HEK293T (cell line): ENCODE measurements at regions not wholly inside any gene's neighbourhood (a gene's known extent, or its start where the extent isn't known, plus 50 kb on each side); places are given as distances from the start of the nearest gene placed in this dataset.

Experiments
- ARNT ChIP-seq: fragments of 450-650 bp; IDR thresholded peaks from 2 replicates; pipeline ENCODE4 v1.6.1; 2017; ENCODE audit warnings: mild to moderate bottlenecking
- BHLHE40 ChIP-seq: fragments of 450-650 bp; IDR thresholded peaks from 2 replicates; pipeline ENCODE4 v1.6.1; 2016; ENCODE audit warnings: mild to moderate bottlenecking, moderate library complexity, borderline replicate concordance
- ELF4 ChIP-seq: fragments of 450-650 bp; IDR thresholded peaks from 2 replicates; pipeline ENCODE4 v1.6.1; 2017; ENCODE audit warnings: antibody characterized with exemption
- FOXA1 ChIP-seq: fragments of 450-650 bp; IDR thresholded peaks from 2 replicates; pipeline ENCODE4 v1.6.1; 2016; ENCODE audit warnings: mild to moderate bottlenecking
- FOXK2 ChIP-seq: fragments of 450-650 bp; IDR thresholded peaks from 2 replicates; pipeline ENCODE4 v1.6.1; 2016; ENCODE audit warnings: mild to moderate bottlenecking
- FOXM1 ChIP-seq: fragments of 450-650 bp; IDR thresholded peaks from 2 replicates; pipeline ENCODE4 v1.6.1; 2017; ENCODE audit warnings: mild to moderate bottlenecking, borderline replicate concordance
- HDGF ChIP-seq: fragments of 450-650 bp; IDR thresholded peaks from 2 replicates; pipeline ENCODE4 v1.6.1; 2017; ENCODE audit warnings: antibody characterized with exemption, borderline replicate concordance
- SP1 ChIP-seq: fragments of 450-650 bp; IDR thresholded peaks from 2 replicates; pipeline ENCODE4 v1.6.1; 2017
- ZNF384 ChIP-seq: fragments of 450-650 bp; IDR thresholded peaks from 2 replicates; pipeline ENCODE4 v1.6.1; 2016
- TF ChIP-seq, protein P1 (sequence below): fragments of 450-650 bp; IDR thresholded peaks from 2 replicates; pipeline ENCODE4 v1.6.1; 2016

DNA sequence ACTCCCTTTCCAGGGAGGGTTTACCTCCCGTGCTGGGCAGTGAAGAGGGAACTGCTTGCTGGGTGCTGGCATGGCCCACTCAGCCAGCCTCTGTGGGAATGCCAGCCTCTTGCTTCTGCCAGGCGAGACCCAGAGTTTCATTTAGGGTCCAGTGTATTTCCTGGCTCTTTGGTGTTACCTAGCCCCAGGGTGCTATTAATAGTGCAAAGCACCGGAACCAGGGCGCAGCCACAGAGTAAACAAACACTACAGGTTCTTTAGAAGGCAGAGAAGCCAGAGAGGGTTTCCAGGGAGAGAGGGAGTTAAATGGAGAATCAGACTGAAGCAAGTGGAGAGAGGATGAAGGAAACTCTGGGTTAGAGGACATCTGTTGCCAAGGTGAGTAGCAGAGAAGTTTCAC lies 74.9 kb upstream of the SPATA13 start:
- TF ChIP-seq FOXM1 (no peak), FOXK2 (no peak), BHLHE40 (no peak), ELF4 (no peak), FOXA1 (no peak), SP1 (no peak), HDGF (no peak), ARNT (no peak), ZNF384 (no peak)
- TF ChIP-seq, protein P1, sequence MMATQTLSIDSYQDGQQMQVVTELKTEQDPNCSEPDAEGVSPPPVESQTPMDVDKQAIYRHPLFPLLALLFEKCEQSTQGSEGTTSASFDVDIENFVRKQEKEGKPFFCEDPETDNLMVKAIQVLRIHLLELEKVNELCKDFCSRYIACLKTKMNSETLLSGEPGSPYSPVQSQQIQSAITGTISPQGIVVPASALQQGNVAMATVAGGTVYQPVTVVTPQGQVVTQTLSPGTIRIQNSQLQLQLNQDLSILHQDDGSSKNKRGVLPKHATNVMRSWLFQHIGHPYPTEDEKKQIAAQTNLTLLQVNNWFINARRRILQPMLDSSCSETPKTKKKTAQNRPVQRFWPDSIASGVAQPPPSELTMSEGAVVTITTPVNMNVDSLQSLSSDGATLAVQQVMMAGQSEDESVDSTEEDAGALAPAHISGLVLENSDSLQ: no peak
